GM23338 (cell line): ENCODE measurements at regions not wholly inside any gene's neighbourhood (a gene's known extent, or its start where the extent isn't known, plus 50 kb on each side); places are given as distances from the start of the nearest gene placed in this dataset.
"Not testable (repeated sequence)": the region's sequence is repeated elsewhere in the genome, so short reads cannot be mapped to it uniquely, and the experiment has no call there.

Experiments used
- CREB1 ChIP-seq: fragments of 250-450 bp; sonication (Bioruptor Pico); IDR thresholded peaks from 2 replicates; pipeline ENCODE4 v1.5.0; 2020; ENCODE audit warnings: low read depth, mild to moderate bottlenecking, moderate library complexity
- CTCF ChIP-seq, 2 experiments: fragments of 200-600 bp in 1 of 2; sonication (generic) in 1 of 2; conservative IDR thresholded peaks; 2 replicates each; pipeline versions ENCODE4 v1.5.1 to v1.6.1; 2016 to 2017; ENCODE audit warnings: antibody characterized with exemption in 2 of 2, low read depth in 2 of 2, mild to moderate bottlenecking in 2 of 2, moderate library complexity in 1 of 2
- ETS1 ChIP-seq: IDR thresholded peaks from 2 replicates; pipeline ENCODE4 v1.6.1; 2016; ENCODE audit warnings: antibody characterized with exemption
- EZH2 ChIP-seq: fragments of 200-600 bp; sonication (generic); IDR thresholded peaks from one replicate; pipeline ENCODE4 v1.8.0; 2017; ENCODE audit warnings: antibody characterized with exemption, mild to moderate bottlenecking, low read depth; ENCODE audit not compliant: unreplicated experiment
- EZH2phosphoT487 ChIP-seq: fragments of 200-600 bp; sonication (generic); IDR thresholded peaks from one replicate; pipeline ENCODE4 v1.8.1; 2018; ENCODE audit warnings: antibody characterized with exemption; ENCODE audit not compliant: unreplicated experiment
- JUNB ChIP-seq: IDR thresholded peaks from one replicate; pipeline ENCODE4 v1.6.1; 2016; ENCODE audit warnings: antibody characterized with exemption; ENCODE audit not compliant: unreplicated experiment
- NANOG ChIP-seq: IDR thresholded peaks from 2 replicates; pipeline ENCODE4 v1.6.1; 2016; ENCODE audit warnings: antibody characterized with exemption, borderline replicate concordance
- POLR2AphosphoS5 ChIP-seq: IDR thresholded peaks from 2 replicates; pipeline ENCODE4 v1.6.1; 2016; ENCODE audit warnings: antibody characterized with exemption, low read depth
- STAT1 ChIP-seq: IDR thresholded peaks from one replicate; pipeline ENCODE4 v1.6.1; 2016; ENCODE audit warnings: antibody characterized with exemption; ENCODE audit not compliant: unreplicated experiment
- ZNF114 ChIP-seq: fragments of 250-450 bp; sonication (Bioruptor Pico); IDR thresholded peaks from 2 replicates; pipeline ENCODE4 v1.5.0; 2020; ENCODE audit warnings: mild to moderate bottlenecking, moderate library complexity
- TF ChIP-seq, protein P1 (sequence below): IDR thresholded peaks from one replicate; pipeline ENCODE4 v1.6.1; 2018; ENCODE audit warnings: antibody characterized with exemption; ENCODE audit not compliant: unreplicated experiment
- TF ChIP-seq, protein P2 (sequence below): fragments of 250-450 bp; sonication (Bioruptor Pico); IDR thresholded peaks from 2 replicates; pipeline ENCODE4 v1.5.0; 2020; ENCODE audit warnings: mild to moderate bottlenecking, moderate library complexity

GRCh38 chr10:120187168-120187567, 269.9 kb upstream of the PLPP4 start:
- not testable (repeated sequence) for TF ChIP-seq CTCF (conservative IDR thresholded peaks at IDR 0.05; ENCODE audit: low read depth in 2 of 2); EZH2; POLR2AphosphoS5; CREB1 (CRISPR knock-in tag); EZH2phosphoT487; ZNF114 (CRISPR knock-in tag); NANOG; JUNB; ETS1; STAT1
- TF ChIP-seq, protein P1, sequence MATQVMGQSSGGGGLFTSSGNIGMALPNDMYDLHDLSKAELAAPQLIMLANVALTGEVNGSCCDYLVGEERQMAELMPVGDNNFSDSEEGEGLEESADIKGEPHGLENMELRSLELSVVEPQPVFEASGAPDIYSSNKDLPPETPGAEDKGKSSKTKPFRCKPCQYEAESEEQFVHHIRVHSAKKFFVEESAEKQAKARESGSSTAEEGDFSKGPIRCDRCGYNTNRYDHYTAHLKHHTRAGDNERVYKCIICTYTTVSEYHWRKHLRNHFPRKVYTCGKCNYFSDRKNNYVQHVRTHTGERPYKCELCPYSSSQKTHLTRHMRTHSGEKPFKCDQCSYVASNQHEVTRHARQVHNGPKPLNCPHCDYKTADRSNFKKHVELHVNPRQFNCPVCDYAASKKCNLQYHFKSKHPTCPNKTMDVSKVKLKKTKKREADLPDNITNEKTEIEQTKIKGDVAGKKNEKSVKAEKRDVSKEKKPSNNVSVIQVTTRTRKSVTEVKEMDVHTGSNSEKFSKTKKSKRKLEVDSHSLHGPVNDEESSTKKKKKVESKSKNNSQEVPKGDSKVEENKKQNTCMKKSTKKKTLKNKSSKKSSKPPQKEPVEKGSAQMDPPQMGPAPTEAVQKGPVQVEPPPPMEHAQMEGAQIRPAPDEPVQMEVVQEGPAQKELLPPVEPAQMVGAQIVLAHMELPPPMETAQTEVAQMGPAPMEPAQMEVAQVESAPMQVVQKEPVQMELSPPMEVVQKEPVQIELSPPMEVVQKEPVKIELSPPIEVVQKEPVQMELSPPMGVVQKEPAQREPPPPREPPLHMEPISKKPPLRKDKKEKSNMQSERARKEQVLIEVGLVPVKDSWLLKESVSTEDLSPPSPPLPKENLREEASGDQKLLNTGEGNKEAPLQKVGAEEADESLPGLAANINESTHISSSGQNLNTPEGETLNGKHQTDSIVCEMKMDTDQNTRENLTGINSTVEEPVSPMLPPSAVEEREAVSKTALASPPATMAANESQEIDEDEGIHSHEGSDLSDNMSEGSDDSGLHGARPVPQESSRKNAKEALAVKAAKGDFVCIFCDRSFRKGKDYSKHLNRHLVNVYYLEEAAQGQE, result not testable (repeated sequence)
- TF ChIP-seq, protein P2, sequence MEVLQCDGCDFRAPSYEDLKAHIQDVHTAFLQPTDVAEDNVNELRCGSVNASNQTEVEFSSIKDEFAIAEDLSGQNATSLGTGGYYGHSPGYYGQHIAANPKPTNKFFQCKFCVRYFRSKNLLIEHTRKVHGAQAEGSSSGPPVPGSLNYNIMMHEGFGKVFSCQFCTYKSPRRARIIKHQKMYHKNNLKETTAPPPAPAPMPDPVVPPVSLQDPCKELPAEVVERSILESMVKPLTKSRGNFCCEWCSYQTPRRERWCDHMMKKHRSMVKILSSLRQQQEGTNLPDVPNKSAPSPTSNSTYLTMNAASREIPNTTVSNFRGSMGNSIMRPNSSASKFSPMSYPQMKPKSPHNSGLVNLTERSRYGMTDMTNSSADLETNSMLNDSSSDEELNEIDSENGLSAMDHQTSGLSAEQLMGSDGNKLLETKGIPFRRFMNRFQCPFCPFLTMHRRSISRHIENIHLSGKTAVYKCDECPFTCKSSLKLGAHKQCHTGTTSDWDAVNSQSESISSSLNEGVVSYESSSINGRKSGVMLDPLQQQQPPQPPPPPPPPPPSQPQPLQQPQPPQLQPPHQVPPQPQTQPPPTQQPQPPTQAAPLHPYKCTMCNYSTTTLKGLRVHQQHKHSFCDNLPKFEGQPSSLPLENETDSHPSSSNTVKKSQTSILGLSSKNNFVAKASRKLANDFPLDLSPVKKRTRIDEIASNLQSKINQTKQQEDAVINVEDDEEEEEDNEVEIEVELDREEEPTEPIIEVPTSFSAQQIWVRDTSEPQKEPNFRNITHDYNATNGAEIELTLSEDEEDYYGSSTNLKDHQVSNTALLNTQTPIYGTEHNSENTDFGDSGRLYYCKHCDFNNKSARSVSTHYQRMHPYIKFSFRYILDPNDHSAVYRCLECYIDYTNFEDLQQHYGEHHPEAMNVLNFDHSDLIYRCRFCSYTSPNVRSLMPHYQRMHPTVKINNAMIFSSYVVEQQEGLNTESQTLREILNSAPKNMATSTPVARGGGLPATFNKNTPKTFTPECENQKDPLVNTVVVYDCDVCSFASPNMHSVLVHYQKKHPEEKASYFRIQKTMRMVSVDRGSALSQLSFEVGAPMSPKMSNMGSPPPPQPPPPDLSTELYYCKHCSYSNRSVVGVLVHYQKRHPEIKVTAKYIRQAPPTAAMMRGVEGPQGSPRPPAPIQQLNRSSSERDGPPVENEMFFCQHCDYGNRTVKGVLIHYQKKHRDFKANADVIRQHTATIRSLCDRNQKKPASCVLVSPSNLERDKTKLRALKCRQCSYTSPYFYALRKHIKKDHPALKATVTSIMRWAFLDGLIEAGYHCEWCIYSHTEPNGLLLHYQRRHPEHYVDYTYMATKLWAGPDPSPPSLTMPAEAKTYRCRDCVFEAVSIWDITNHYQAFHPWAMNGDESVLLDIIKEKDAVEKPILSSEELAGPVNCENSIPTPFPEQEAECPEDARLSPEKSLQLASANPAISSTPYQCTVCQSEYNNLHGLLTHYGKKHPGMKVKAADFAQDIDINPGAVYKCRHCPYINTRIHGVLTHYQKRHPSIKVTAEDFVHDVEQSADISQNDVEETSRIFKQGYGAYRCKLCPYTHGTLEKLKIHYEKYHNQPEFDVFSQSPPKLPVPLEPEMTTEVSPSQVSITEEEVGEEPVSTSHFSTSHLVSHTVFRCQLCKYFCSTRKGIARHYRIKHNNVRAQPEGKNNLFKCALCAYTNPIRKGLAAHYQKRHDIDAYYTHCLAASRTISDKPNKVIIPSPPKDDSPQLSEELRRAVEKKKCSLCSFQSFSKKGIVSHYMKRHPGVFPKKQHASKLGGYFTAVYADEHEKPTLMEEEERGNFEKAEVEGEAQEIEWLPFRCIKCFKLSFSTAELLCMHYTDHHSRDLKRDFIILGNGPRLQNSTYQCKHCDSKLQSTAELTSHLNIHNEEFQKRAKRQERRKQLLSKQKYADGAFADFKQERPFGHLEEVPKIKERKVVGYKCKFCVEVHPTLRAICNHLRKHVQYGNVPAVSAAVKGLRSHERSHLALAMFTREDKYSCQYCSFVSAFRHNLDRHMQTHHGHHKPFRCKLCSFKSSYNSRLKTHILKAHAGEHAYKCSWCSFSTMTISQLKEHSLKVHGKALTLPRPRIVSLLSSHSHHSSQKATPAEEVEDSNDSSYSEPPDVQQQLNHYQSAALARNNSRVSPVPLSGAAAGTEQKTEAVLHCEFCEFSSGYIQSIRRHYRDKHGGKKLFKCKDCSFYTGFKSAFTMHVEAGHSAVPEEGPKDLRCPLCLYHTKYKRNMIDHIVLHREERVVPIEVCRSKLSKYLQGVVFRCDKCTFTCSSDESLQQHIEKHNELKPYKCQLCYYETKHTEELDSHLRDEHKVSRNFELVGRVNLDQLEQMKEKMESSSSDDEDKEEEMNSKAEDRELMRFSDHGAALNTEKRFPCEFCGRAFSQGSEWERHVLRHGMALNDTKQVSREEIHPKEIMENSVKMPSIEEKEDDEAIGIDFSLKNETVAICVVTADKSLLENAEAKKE (CRISPR knock-in tag), result not testable (repeated sequence)
